ENCODE measurements at regions not wholly inside any gene's neighbourhood (a gene's known extent, or its start where the extent isn't known, plus 50 kb on each side); places are given as distances from the start of the nearest gene placed in this dataset.

GRCh38 chr15:96181873-96182301, 148.6 kb upstream of the NR2F2 start:
- Histone ChIP-seq H3K27ac (ENCODE audit: low read length) (peak overlapping the region; percentile 76), H3K9ac (ENCODE audit: low read length in 2 of 2) (peak overlapping the region; percentile 13 to 18), H3K4me1 (ENCODE audit: control insufficient read depth, insufficient read depth, low read length) (peaks cover 23% of the 10 kb centered on the region), H3K9me3 (ENCODE audit: control insufficient read depth in 2 of 2, low read length in 2 of 2) (no peaks in the 10 kb centered on the region), H3K4me3 (ENCODE audit: low read length in 2 of 2) (peak overlapping the region in 1 of 2 donors; percentile 44), H3K27me3 (ENCODE audit: control insufficient read depth in 1 of 2, insufficient read depth in 2 of 2, low read length in 2 of 2) (no peaks in the 10 kb centered on the region), H3K36me3 (ENCODE audit: control insufficient read depth in 2 of 2, insufficient read depth in 2 of 2, low read length in 2 of 2) (no peaks in the 10 kb centered on the region)

DNA sequence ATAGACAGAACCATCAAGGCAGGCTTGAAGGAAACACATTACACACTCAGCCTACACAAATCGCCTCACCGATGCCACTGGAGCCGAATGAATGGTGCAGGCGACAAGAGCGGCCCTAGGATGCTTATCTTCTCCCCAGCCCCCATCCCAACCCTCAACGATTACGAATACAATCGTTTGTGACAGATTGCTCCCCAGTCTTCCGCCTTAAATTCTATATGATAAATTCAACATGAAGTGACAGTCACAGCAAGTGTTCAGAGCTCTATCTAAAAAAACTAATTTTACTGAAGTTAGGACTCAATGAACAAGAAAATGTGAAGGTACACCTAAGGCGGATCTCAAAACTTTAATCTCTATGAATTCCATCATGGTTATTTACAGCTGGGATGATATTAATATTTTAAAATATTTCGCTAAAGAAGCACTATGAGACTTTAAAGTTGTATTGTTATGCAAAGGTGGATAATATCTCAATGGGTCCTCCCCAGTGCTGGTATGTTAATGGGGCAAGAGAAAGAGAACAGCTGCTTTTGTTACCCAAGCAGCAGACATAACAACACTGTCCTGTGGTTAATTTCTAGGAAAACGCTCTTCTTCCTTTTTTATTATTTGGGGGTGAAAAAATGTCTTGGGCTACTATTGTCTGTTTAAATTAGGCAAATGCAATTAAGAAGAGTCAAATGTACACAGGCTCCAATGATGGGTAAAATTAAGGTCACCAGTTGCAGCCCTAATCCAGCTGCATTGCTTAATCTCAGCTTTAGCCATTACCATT, 147.6 kb upstream of the NR2F2 start:
- no peaks in the 10 kb centered on the region for H3K27me3 ChIP-seq (ENCODE audit: control insufficient read depth in 1 of 2, insufficient read depth in 2 of 2, low read length in 2 of 2)
- no peak overlapping the region for H3K9ac ChIP-seq (ENCODE audit: low read length in 2 of 2)
- peak overlapping the region; percentile 76 for H3K27ac ChIP-seq (ENCODE audit: low read length)
- no peaks in the 10 kb centered on the region for H3K36me3 ChIP-seq (ENCODE audit: control insufficient read depth in 2 of 2, insufficient read depth in 2 of 2, low read length in 2 of 2)
- no peak overlapping the region for H3K4me3 ChIP-seq (ENCODE audit: low read length in 2 of 2)
- no peaks in the 10 kb centered on the region for H3K9me3 ChIP-seq (ENCODE audit: control insufficient read depth in 2 of 2, low read length in 2 of 2)
- H3K4me1 ChIP-seq (ENCODE audit: control insufficient read depth, insufficient read depth, low read length), result peaks cover 26% of the 10 kb centered on the region

GRCh38 chr15:96183514-96183850, 147.0 kb upstream of the NR2F2 start:
- Histone ChIP-seq H3K4me3 (ENCODE audit: low read length in 2 of 2) (no peak overlapping the region), H3K4me1 (ENCODE audit: control insufficient read depth, insufficient read depth, low read length) (peaks cover 31% of the 10 kb centered on the region), H3K27me3 (ENCODE audit: control insufficient read depth in 1 of 2, insufficient read depth in 2 of 2, low read length in 2 of 2) (no peaks in the 10 kb centered on the region), H3K9ac (ENCODE audit: low read length in 2 of 2) (no peak overlapping the region), H3K9me3 (ENCODE audit: control insufficient read depth in 2 of 2, low read length in 2 of 2) (no peaks in the 10 kb centered on the region), H3K36me3 (ENCODE audit: control insufficient read depth in 2 of 2, insufficient read depth in 2 of 2, low read length in 2 of 2) (no peaks in the 10 kb centered on the region), H3K27ac (ENCODE audit: low read length) (no peak overlapping the region)

DNA sequence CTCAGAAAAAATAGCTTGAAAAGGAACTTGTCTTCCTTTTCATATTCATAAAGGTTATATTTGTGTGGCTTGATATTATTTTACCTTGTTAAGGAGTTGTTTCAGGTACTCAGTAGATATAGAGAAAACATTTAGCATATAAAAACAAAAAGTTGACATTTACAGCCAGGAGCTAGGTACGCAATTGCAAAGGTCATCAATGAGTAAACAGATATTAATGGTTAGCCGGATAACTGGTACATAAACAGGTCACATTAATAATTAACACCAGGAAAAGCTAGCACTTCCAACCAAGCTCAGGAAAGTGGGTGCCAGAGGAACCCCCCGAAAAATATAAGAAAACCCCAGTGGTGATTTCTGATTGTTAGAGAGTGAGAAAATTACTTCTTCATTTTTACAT, 146.6 kb upstream of the NR2F2 start:
- H3K36me3 ChIP-seq (ENCODE audit: control insufficient read depth in 2 of 2, insufficient read depth in 2 of 2, low read length in 2 of 2), result no peaks in the 10 kb centered on the region
- no peaks in the 10 kb centered on the region for H3K9me3 ChIP-seq (ENCODE audit: control insufficient read depth in 2 of 2, low read length in 2 of 2)
- H3K27ac ChIP-seq (ENCODE audit: low read length), result no peak overlapping the region
- peaks cover 31% of the 10 kb centered on the region for H3K4me1 ChIP-seq (ENCODE audit: control insufficient read depth, insufficient read depth, low read length)
- no peak overlapping the region for H3K4me3 ChIP-seq (ENCODE audit: low read length in 2 of 2)
- no peak overlapping the region for H3K9ac ChIP-seq (ENCODE audit: low read length in 2 of 2)
- H3K27me3 ChIP-seq (ENCODE audit: control insufficient read depth in 1 of 2, insufficient read depth in 2 of 2, low read length in 2 of 2), result no peaks in the 10 kb centered on the region

DNA sequence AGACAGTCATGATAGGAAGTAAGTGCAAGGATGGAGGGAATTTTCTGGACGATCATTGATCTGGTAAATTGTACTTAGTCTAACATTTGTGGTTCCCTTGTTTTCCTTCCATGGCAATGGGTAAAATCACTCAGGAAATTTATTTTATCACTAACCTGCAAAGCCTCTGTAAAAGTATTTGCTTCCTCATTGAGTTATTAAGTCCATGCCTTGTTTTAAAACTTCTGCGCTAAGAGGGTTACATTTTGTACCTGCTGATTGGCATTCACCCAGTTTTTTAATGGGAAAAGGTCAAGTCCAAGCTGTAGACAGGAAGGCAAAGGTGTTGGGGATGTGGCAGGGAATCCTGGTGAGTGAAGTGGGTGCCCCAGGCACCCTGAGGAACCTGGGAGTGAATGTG, 146.2 kb upstream of the NR2F2 start:
- Histone ChIP-seq H3K4me1 (ENCODE audit: control insufficient read depth, insufficient read depth, low read length) (peaks cover 31% of the 10 kb centered on the region), H3K27me3 (ENCODE audit: control insufficient read depth in 1 of 2, insufficient read depth in 2 of 2, low read length in 2 of 2) (no peaks in the 10 kb centered on the region), H3K9me3 (ENCODE audit: control insufficient read depth in 2 of 2, low read length in 2 of 2) (no peaks in the 10 kb centered on the region), H3K4me3 (ENCODE audit: low read length in 2 of 2) (no peak overlapping the region), H3K9ac (ENCODE audit: low read length in 2 of 2) (no peak overlapping the region), H3K27ac (ENCODE audit: low read length) (no peak overlapping the region), H3K36me3 (ENCODE audit: control insufficient read depth in 2 of 2, insufficient read depth in 2 of 2, low read length in 2 of 2) (no peaks in the 10 kb centered on the region)

DNA sequence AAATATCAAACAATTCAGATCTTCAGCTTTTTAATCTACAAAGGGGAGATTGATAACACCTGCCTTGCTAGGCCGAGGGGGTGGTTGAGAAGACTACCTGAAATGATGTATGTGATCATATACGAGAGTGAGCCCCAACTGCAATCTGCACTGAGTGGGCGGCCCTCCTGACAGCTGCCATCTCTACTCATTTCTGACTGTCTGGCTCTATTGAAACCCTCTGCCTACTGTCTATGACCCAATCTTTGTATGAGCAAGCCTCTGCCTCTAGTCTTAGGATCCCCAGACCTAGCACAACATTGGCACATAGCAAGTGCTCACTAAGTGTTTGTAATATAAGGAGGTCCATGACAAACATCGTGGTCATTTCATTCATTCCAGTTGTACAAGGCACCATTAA, 144.4 kb upstream of the NR2F2 start:
- Histone ChIP-seq H3K9ac (ENCODE audit: low read length in 2 of 2) (no peak overlapping the region), H3K4me3 (ENCODE audit: low read length in 2 of 2) (no peak overlapping the region), H3K27me3 (ENCODE audit: control insufficient read depth in 1 of 2, insufficient read depth in 2 of 2, low read length in 2 of 2) (no peaks in the 10 kb centered on the region), H3K4me1 (ENCODE audit: control insufficient read depth, insufficient read depth, low read length) (peaks cover 19% of the 10 kb centered on the region), H3K27ac (ENCODE audit: low read length) (no peak overlapping the region), H3K9me3 (ENCODE audit: control insufficient read depth in 2 of 2, low read length in 2 of 2) (no peaks in the 10 kb centered on the region), H3K36me3 (ENCODE audit: control insufficient read depth in 2 of 2, insufficient read depth in 2 of 2, low read length in 2 of 2) (no peaks in the 10 kb centered on the region)

DNA sequence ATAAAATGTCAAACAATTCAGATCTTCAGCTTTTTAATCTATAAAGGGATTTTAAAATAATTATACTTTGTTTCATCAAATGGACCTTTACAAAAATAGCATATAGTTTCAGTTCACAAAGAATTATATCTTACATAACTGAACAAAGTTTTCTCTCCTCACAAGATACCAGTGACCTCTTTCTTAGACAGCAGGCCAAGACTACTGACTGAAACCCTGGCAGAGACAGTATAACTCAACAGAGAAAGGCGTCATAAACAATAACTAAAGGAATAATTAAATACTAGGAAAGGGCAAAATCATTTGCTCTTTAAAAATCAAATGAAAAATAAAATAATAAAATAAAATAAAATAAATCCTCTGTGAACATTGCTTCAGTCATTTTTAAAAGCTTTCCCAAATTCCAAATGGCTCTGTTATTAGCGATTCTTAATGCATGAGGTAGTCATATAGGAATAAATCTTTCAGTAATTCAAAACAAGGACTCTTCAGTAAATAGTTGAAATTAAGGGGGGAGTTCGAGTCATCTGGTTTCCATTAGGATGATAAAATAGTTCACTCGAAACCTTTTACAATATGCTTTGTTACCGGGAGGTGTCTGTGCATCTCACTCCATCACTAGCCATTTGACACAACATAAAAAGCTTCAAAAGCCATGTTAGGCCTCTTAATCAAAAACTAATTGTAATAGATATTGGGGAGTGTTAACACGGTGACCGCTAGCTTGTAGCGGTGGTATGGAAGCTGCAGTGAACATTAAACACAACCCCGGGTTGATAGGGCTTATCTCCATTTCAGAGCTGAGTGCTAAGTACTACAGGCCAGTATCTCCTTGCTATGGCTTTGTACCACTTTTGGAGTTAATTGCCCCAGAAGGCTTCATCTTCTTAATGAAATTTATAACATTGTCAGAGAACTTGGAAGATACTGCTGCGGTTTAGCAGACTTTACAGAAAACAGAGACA, 142.9 kb upstream of the NR2F2 start:
- H3K9me3 ChIP-seq (ENCODE audit: control insufficient read depth in 2 of 2, low read length in 2 of 2), result no peaks in the 10 kb centered on the region
- no peak overlapping the region for H3K4me3 ChIP-seq (ENCODE audit: low read length in 2 of 2)
- H3K36me3 ChIP-seq (ENCODE audit: control insufficient read depth in 2 of 2, insufficient read depth in 2 of 2, low read length in 2 of 2), result no peaks in the 10 kb centered on the region
- H3K27ac ChIP-seq (ENCODE audit: low read length), result no peak overlapping the region
- no peak overlapping the region for H3K9ac ChIP-seq (ENCODE audit: low read length in 2 of 2)
- peaks cover 11% of the 10 kb centered on the region for H3K4me1 ChIP-seq (ENCODE audit: control insufficient read depth, insufficient read depth, low read length)
- H3K27me3 ChIP-seq (ENCODE audit: control insufficient read depth in 1 of 2, insufficient read depth in 2 of 2, low read length in 2 of 2), result no peaks in the 10 kb centered on the region

DNA sequence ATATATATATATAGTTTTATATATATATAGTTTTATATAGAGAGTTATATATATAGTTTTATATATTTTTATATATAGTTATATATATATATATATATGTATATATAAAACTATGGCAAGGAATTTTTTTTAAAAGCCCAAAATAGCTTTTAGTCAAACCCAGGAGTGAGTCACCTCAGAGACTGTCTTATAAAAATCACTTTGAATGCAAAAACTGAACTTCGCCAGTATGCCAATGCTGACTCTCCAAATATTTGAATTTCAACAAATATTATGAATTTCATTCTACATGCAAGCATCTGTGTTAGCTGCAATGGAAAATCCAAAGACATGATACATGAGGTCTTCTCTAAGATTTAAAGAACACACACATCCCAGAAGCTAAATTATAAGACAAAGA, 132.8 kb upstream of the NR2F2 start:
- Histone ChIP-seq H3K36me3 (ENCODE audit: control insufficient read depth in 2 of 2, insufficient read depth in 2 of 2, low read length in 2 of 2) (peaks cover 0 to 5% of the 10 kb centered on the region in 2 donors), H3K4me3 (ENCODE audit: low read length in 2 of 2) (no peak overlapping the region), H3K9ac (ENCODE audit: low read length in 2 of 2) (no peak overlapping the region), H3K27ac (ENCODE audit: low read length) (no peak overlapping the region), H3K4me1 (ENCODE audit: control insufficient read depth, insufficient read depth, low read length) (peaks cover 2% of the 10 kb centered on the region), H3K27me3 (ENCODE audit: control insufficient read depth in 1 of 2, insufficient read depth in 2 of 2, low read length in 2 of 2) (no peaks in the 10 kb centered on the region), H3K9me3 (ENCODE audit: control insufficient read depth in 2 of 2, low read length in 2 of 2) (no peaks in the 10 kb centered on the region)

DNA sequence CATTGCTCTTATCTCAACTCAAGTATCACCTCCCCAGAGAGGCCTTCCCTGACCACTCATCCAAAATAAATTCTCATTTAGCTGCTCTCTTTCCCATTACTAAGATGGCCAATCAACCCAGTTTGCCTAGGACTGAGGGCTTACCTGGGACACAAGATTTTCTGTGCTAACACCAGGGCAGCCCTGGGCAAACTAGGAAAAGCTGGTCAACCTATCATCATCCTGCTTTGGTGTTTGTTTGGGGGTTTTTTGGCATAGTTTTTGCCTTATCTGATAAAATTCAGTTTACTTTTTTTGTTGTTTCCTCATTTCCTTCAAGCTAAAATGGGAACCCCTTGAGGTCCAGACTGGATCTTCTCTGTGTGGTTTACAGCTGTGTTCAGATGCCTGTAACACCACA, 131.4 kb upstream of the NR2F2 start:
- Histone ChIP-seq H3K27me3 (ENCODE audit: control insufficient read depth in 1 of 2, insufficient read depth in 2 of 2, low read length in 2 of 2) (no peaks in the 10 kb centered on the region), H3K36me3 (ENCODE audit: control insufficient read depth in 2 of 2, insufficient read depth in 2 of 2, low read length in 2 of 2) (peaks cover 0 to 5% of the 10 kb centered on the region in 2 donors), H3K9me3 (ENCODE audit: control insufficient read depth in 2 of 2, low read length in 2 of 2) (no peaks in the 10 kb centered on the region), H3K4me1 (ENCODE audit: control insufficient read depth, insufficient read depth, low read length) (peaks cover 2% of the 10 kb centered on the region), H3K27ac (ENCODE audit: low read length) (no peak overlapping the region), H3K9ac (ENCODE audit: low read length in 2 of 2) (no peak overlapping the region), H3K4me3 (ENCODE audit: low read length in 2 of 2) (no peak overlapping the region)

DNA sequence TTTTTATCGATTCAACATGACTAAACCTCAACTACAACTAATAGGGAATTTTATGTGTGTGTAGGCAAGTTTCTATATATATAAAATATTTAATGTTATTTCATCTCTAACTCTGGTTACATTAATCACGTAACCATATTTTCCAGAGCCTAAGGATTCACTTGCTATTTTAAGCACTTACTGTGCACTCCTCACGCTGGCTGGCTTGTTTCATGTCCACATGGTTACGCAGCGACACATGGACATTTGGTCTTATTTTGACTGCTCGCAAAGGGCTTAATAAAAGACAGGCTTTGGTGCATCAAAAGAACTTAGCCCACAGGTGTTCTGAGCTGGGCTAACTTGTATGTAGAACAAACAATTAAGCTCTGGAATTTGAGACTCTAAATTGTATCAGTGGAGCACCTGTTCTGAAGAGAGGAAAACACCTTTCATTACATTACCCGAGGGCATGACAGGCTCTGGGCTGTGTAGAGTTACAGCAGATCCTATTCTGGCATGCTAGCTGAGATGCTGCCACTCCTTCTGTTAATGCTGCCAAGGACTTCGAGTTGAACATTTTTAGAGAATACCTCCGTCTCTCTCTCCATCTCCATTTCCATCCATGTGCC, 130.0 kb upstream of the NR2F2 start:
- Histone ChIP-seq H3K4me3 (ENCODE audit: low read length in 2 of 2) (peak overlapping the region in 1 of 2 donors; percentile 16), H3K9ac (ENCODE audit: low read length in 2 of 2) (no peak overlapping the region), H3K27ac (ENCODE audit: low read length) (no peak overlapping the region)

More for the DNA sequence above, 130.0 kb upstream of the NR2F2 start:
- Histone ChIP-seq H3K4me1 (ENCODE audit: control insufficient read depth, insufficient read depth, low read length) (peaks cover 2% of the 10 kb centered on the region), H3K9me3 (ENCODE audit: control insufficient read depth in 2 of 2, low read length in 2 of 2) (no peaks in the 10 kb centered on the region), H3K36me3 (ENCODE audit: control insufficient read depth in 2 of 2, insufficient read depth in 2 of 2, low read length in 2 of 2) (peaks cover 0 to 5% of the 10 kb centered on the region in 2 donors), H3K27me3 (ENCODE audit: control insufficient read depth in 1 of 2, insufficient read depth in 2 of 2, low read length in 2 of 2) (no peaks in the 10 kb centered on the region)
